GM23248 (cell line): ENCODE measurements at regions not wholly inside any gene's neighbourhood (a gene's known extent, or its start where the extent isn't known, plus 50 kb on each side); places are given as distances from the start of the nearest gene placed in this dataset.

Experiments used
- DNase-seq: peaks from one replicate; pipeline ENCODE4 v3.0.0-alpha.2; 2015
- H2AFZ ChIP-seq: fragments of 200-600 bp; sonication (generic); 2 replicates; pipeline ENCODE4 v1.6.1; 2016; ENCODE audit warnings: antibody characterized with exemption
- H3F3A ChIP-seq: fragments of 200-600 bp; sonication (generic); 2 replicates; pipeline ENCODE4 v1.6.1; 2016; ENCODE audit warnings: mild to moderate bottlenecking, antibody characterized with exemption, mixed run types; ENCODE audit not compliant: insufficient read depth
- H3K27ac ChIP-seq: fragments of 200-600 bp; sonication (generic); 2 replicates; pipeline ENCODE4 v1.5.1; 2016; ENCODE audit warnings: mild to moderate bottlenecking
- H3K27me3 ChIP-seq: fragments of 200-600 bp; sonication (generic); replicated peaks from 2 replicates; pipeline ENCODE4 v1.6.1; 2016; ENCODE audit warnings: mild to moderate bottlenecking; ENCODE audit not compliant: insufficient read depth
- H3K36me3 ChIP-seq: fragments of 200-600 bp; sonication (generic); 2 replicates; pipeline ENCODE4 v1.6.1; 2016; ENCODE audit warnings: low read depth, mild to moderate bottlenecking
- H3K4me1 ChIP-seq: fragments of 200-600 bp; sonication (generic); 2 replicates; pipeline ENCODE4 v1.6.1; 2016; ENCODE audit warnings: mild to moderate bottlenecking; ENCODE audit not compliant: insufficient read depth
- H3K4me2 ChIP-seq: fragments of 200-600 bp; sonication (generic); one replicate; pipeline ENCODE4 v1.6.1; 2016; ENCODE audit warnings: mild to moderate bottlenecking; ENCODE audit not compliant: unreplicated experiment
- H3K4me3 ChIP-seq: fragments of 200-600 bp; sonication (generic); 2 replicates; pipeline ENCODE4 v1.5.1; 2016; ENCODE audit warnings: mild to moderate bottlenecking
- H3K79me2 ChIP-seq: fragments of 200-600 bp; sonication (generic); 2 replicates; pipeline ENCODE4 v1.6.1; 2016; ENCODE audit warnings: mild to moderate bottlenecking; ENCODE audit not compliant: insufficient read depth
- H3K9ac ChIP-seq: fragments of 200-600 bp; sonication (generic); 2 replicates; pipeline ENCODE4 v1.6.1; 2016; ENCODE audit warnings: mild to moderate bottlenecking
- H3K9me2 ChIP-seq: fragments of 200-600 bp; sonication (generic); 2 replicates; pipeline ENCODE4 v1.6.1; 2016; ENCODE audit warnings: mixed run types, mild to moderate bottlenecking, moderate library complexity; ENCODE audit not compliant: insufficient read depth
- H3K9me3 ChIP-seq: fragments of 200-600 bp; sonication (generic); one replicate; pipeline ENCODE4 v1.6.1; 2017; ENCODE audit warnings: low read depth
- H4K20me1 ChIP-seq: fragments of 200-600 bp; sonication (generic); 2 replicates; pipeline ENCODE4 v1.6.0; 2016; ENCODE audit not compliant: insufficient read depth
- EZH2 ChIP-seq: fragments of 200-600 bp; sonication (generic); IDR thresholded peaks from 2 replicates; pipeline ENCODE4 v1.6.1; 2018; ENCODE audit warnings: antibody characterized with exemption, mild to moderate bottlenecking; ENCODE audit not compliant: insufficient read depth, poor library complexity, severe bottlenecking
- EZH2phosphoT487 ChIP-seq: fragments of 200-600 bp; sonication (generic); IDR thresholded peaks from 2 replicates; pipeline ENCODE4 v1.6.1; 2018; ENCODE audit warnings: antibody characterized with exemption, moderate library complexity, mild to moderate bottlenecking, low read depth; ENCODE audit not compliant: insufficient read depth
- whole genome bisulfite sequencing, 2 experiments: methylation state at CpG; one replicate each; pipeline ENCODE4 v1.1.6; 2015 to 2017; ENCODE audit warnings: low lambda C conversion rate in 2 of 2, low coverage in 1 of 2; ENCODE audit errors: missing lambda C conversion rate in 2 of 2; 5-methylcytosine and 5-hydroxymethylcytosine counted together
- in situ Hi-C: fragments of 300-500 bp; cut with MboI; formaldehyde crosslinking; loops from 2 replicates; pipeline ENCODE4 v1.15.0; 2020

DNA sequence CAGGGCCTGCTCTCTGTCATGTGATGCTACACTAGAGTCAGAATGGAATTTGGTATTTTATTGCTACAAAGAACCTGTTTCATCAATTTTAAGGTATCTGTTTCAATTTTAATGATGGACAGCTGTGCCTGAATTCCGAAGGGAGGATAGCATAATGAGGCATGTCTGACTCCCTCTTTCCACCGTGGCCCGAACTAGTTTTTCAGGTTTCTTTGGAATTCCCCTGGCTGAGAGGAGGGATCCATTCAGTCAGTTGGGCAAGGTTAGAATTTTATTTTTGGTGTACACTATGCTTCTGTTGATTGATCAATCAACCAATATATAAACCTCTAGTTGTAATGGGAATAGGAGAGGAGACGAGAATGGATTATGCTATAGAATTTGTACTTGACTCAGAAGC is 761.8 kb downstream of the FAM133A start:
- Histone ChIP-seq H4K20me1 (no peaks in the 10 kb centered on the region), H3K36me3 (no peaks in the 10 kb centered on the region), H2AFZ (no peak overlapping the region), H3K79me2 (no peaks in the 10 kb centered on the region), H3F3A (no peaks in the 10 kb centered on the region), H3K9ac (no peak overlapping the region), H3K27ac (no peak overlapping the region), H3K4me3 (no peak overlapping the region), H3K4me2 (no peak overlapping the region), H3K9me3 (no peaks in the 10 kb centered on the region), H3K4me1 (no peaks in the 10 kb centered on the region), H3K27me3 (no peaks in the 10 kb centered on the region), H3K9me2 (no peaks in the 10 kb centered on the region)
- 22 to 36% methylated on average over 4 of the region's 4 CpGs for WGBS, 2 experiments
- TF ChIP-seq EZH2phosphoT487 (no peak), EZH2 (no peak)
- in situ Hi-C loops = no loop called here
- DNase-seq = no peak

- H3K4me3 ChIP-seq = no peak overlapping the region
- WGBS, 2 experiments = 3 to 8% methylated on average over 3 of the region's 3 CpGs
- H4K20me1 ChIP-seq = no peaks in the 10 kb centered on the region
- no peaks in the 10 kb centered on the region for H3K36me3 ChIP-seq
- no peak for TF ChIP-seq EZH2
- no peak for TF ChIP-seq EZH2phosphoT487
- in situ Hi-C loops = no loop called here
- H3K79me2 ChIP-seq = no peaks in the 10 kb centered on the region
- no peaks in the 10 kb centered on the region for H3K4me1 ChIP-seq
- no peak overlapping the region for H3K27ac ChIP-seq
- no peaks in the 10 kb centered on the region for H3K9me2 ChIP-seq
- no peaks in the 10 kb centered on the region for H3K9me3 ChIP-seq
- no peaks in the 10 kb centered on the region for H3F3A ChIP-seq
- no peak overlapping the region for H3K4me2 ChIP-seq
- no peak overlapping the region for H2AFZ ChIP-seq
- H3K9ac ChIP-seq = no peak overlapping the region
- DNase-seq = no peak
- no peaks in the 10 kb centered on the region for H3K27me3 ChIP-seq
Observed at GRCh38 chrX:94454159-94454558, 780.2 kb downstream of the FAM133A start.

- Histone ChIP-seq H4K20me1 (no peaks in the 10 kb centered on the region), H3K4me2 (no peak overlapping the region), H3K36me3 (no peaks in the 10 kb centered on the region), H3K9me2 (no peaks in the 10 kb centered on the region), H3K79me2 (no peaks in the 10 kb centered on the region), H3K9me3 (no peaks in the 10 kb centered on the region), H3K4me1 (no peaks in the 10 kb centered on the region), H3K27ac (no peak overlapping the region), H3K9ac (no peak overlapping the region), H2AFZ (no peak overlapping the region), H3K4me3 (no peak overlapping the region), H3K27me3 (no peaks in the 10 kb centered on the region), H3F3A (no peaks in the 10 kb centered on the region)
- DNase-seq = no peak
- in situ Hi-C loops = no loop called here
- WGBS, 2 experiments = 0 to 6% methylated on average over 1 of the region's 1 CpG
- TF ChIP-seq EZH2 (no peak), EZH2phosphoT487 (no peak)
Observed at GRCh38 chrX:94454606-94455005, 780.6 kb downstream of the FAM133A start.

DNA sequence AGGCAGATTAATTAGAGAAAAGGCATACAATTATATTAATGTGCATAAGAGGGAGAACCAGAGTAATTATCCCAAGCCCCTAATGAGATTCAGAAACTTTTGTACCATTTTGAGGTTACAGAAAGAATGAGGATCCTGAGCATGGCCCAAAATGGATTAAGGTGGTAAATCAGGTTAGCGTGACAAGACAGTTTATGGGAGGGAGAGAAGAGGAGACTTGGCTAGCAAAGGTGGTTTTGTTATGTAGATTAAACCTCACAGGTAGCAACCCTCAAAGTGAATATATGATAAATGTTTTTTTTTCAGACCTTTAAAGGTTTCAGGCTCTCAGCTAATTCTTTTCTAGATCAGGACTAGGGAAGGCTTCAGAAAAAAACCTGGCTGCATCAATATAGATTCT is 781.8 kb downstream of the FAM133A start:
- no peak overlapping the region for H3K27ac ChIP-seq
- H3K9ac ChIP-seq = no peak overlapping the region
- in situ Hi-C loops = no loop called here
- H4K20me1 ChIP-seq = no peaks in the 10 kb centered on the region
- no peak for TF ChIP-seq EZH2phosphoT487
- TF ChIP-seq EZH2 = no peak
- H3K4me3 ChIP-seq = no peak overlapping the region
- no peaks in the 10 kb centered on the region for H3K36me3 ChIP-seq
- no peaks in the 10 kb centered on the region for H3K27me3 ChIP-seq
- no peak for DNase-seq
- H3K9me3 ChIP-seq = no peaks in the 10 kb centered on the region
- H3F3A ChIP-seq = no peaks in the 10 kb centered on the region
- no peaks in the 10 kb centered on the region for H3K4me1 ChIP-seq
- WGBS, 2 experiments = 11 to 17% methylated on average over 1 of the region's 1 CpG
- H2AFZ ChIP-seq = no peak overlapping the region
- no peaks in the 10 kb centered on the region for H3K9me2 ChIP-seq
- H3K4me2 ChIP-seq = no peak overlapping the region
- no peaks in the 10 kb centered on the region for H3K79me2 ChIP-seq

- no peak for DNase-seq
- TF ChIP-seq EZH2phosphoT487 = no peak
- TF ChIP-seq EZH2 = no peak
- H3K9me2 ChIP-seq = no peaks in the 10 kb centered on the region
- in situ Hi-C loops = no loop called here
- H3K9me3 ChIP-seq = no peaks in the 10 kb centered on the region
- H3F3A ChIP-seq = no peaks in the 10 kb centered on the region
- no peaks in the 10 kb centered on the region for H4K20me1 ChIP-seq
- WGBS, 2 experiments = 9 to 25% methylated on average over 5 of the region's 10 CpGs
- H3K79me2 ChIP-seq = no peaks in the 10 kb centered on the region
- H2AFZ ChIP-seq = no peak overlapping the region
- no peaks in the 10 kb centered on the region for H3K36me3 ChIP-seq
- no peak overlapping the region for H3K4me3 ChIP-seq
- H3K9ac ChIP-seq = no peak overlapping the region
- H3K27ac ChIP-seq = no peak overlapping the region
- H3K27me3 ChIP-seq = no peaks in the 10 kb centered on the region
- H3K4me1 ChIP-seq = no peaks in the 10 kb centered on the region
- H3K4me2 ChIP-seq = no peak overlapping the region
Observed at GRCh38 chrX:94492541-94492940, 818.5 kb downstream of the FAM133A start.
